C4-2B (cell line): ENCODE measurements at regions not wholly inside any gene's neighbourhood (a gene's known extent, or its start where the extent isn't known, plus 50 kb on each side); places are given as distances from the start of the nearest gene placed in this dataset.

Experiments used
- H3K27ac ChIP-seq: fragments of 450-650 bp; 2 replicates; pipeline ENCODE4 v1.5.1; 2017
- CTCF ChIP-seq: fragments of 450-650 bp; conservative IDR thresholded peaks from 2 replicates; pipeline ENCODE4 v1.5.1; 2017; ENCODE audit warnings: mild to moderate bottlenecking
- ZFX ChIP-seq: fragments of 450-650 bp; IDR thresholded peaks from 2 replicates; pipeline ENCODE4 v1.6.1; 2017

DNA sequence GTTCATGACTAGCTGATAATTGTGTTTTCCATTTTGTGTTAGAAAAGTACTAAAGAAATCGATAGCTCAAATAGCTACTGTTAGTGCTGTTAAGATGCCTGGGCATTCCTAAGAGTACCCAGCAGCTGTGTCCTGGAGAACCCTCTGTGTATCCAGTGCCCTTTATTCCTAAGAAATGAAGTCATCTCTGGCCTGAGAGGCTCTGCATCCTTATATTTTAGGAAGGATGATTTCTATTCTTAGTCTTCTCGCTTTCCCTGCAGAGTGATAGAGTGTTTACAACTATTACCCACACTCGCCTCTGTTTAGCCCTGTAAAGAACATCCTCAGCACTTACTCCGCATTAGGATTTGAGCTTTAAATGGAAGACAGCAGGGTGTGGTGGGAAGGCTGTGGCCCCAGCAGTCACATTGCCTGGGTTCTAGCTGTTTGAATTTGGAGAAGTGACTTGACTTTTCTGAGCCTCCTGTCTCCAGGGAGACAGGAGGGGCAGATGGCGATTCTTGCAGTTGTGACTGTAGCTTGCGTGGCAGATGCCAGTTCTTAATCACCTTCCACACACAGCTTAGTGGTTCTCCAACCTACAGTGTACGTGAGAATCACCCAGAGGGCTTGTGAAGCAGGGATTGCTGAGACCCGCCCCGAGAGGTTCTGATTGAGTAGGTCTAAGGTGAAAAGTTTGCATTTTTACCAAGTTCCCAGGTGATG lies 177.2 kb upstream of the PITX1 start:
- H3K27ac ChIP-seq = no peak overlapping the region
- TF ChIP-seq ZFX = no peak
- no peak for TF ChIP-seq CTCF

DNA sequence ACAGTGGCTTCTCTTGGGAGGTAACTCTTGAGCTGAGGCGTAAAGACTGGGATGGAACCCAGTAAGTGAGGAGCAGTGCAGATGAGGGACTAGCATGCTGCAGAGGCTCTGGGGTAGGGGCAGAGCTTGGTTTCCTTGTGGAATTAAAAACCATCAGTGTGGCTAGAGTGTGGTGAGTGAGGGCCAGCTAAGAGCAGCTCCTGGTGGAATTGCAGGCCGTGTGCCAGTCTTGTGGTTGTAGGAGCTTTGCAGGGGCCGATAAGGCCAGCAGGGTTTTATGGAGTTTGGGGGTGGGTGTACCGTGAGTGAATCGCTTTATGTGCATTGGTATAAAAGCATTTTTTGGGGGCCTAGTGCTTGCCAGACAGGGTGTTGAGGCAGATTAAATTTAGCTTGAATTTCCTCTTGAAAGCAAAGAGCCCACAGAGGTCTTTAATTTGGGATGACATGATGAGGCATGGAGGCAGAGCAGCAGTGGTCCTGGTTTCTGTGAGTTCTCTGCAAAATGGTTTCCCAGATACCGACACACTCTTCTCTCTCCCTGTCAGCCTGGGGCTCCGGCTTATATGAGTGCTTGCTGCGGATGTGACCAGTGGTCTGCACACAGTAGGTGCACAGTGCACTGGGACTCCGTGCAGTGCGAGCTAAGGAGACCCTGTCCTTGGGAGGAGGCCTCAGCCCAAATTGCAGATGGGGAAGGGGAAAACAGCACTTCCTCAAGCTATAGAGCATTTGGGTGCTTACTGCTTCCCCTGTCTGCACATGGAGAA lies 176.4 kb upstream of the PITX1 start:
- no peak for TF ChIP-seq ZFX
- no peak for TF ChIP-seq CTCF
- H3K27ac ChIP-seq = no peak overlapping the region

DNA sequence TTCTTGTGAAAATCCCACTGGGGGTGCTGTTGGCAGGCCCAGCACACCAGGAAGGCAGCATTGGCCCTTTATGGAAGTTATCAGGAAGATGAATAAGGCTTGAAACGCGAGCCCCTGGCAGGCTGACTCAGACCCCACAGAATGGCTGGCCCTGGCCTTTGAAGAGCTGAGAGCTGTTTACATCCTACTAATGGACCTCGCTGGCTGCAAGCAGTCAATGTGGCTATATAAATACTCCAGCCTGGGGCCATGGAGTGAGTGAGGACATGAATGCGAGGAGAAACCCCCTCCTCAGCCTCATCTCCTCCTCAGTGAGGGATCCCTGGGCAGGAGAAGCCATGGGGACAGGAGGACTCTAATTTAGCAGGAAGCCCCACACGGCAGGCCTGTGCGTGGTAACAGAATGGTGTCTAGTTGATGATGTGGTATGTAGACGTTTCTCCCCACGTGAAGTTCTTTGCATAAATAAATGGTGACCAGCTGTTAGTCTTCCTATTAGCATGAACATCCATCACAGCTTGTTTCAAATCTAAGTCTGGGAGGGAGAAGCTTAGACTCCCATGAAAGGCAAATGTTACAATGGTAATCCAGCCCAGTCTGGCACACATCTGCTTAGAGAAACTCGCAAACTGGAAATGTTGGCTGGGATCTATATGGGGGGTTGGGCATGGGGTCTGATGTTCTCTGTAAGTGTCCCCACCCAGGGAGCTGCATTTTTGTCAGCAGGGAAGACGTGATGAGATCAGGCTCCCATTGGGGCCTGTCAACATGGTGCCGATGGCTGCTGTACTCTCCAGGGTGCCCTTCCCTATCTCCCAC lies 175.1 kb upstream of the PITX1 start:
- H3K27ac ChIP-seq = no peak overlapping the region
- TF ChIP-seq ZFX (no peak), CTCF (no peak)

- no peak overlapping the region for H3K27ac ChIP-seq
Observed at GRCh38 chr5:135208555-135208902, 174.5 kb upstream of the PITX1 start.

DNA sequence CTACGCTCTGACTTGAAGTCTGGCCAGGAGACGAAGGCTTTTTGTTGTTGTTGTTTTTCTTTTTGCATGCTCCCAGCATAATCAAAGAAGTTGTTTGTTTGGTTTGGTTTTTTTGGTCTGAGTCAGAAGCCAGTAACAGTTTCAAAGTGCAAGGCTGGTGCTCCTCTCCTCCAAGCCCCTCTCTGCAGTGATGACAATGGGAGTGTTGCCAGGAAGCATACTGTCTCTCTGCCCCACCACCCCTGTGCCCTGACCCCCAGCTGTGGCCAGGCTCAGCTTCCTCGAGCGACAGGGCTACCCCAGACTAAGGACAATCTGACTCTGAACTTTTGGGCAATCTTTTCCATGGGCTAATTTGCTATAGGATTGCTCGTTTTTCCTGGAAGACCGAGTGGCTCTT lies 173.8 kb upstream of the PITX1 start:
- TF ChIP-seq CTCF = no peak
- no peak for TF ChIP-seq ZFX
- no peak overlapping the region for H3K27ac ChIP-seq

More at GRCh38 chr5:135208555-135208902, 174.5 kb upstream of the PITX1 start:
- TF ChIP-seq ZFX (no peak), CTCF (no peak)

- TF ChIP-seq CTCF (no peak), ZFX (no peak)
- no peak overlapping the region for H3K27ac ChIP-seq
Observed at GRCh38 chr5:135206862-135207261, 172.8 kb upstream of the PITX1 start.
